Stimulated activated naive CD8-positive, alpha-beta T cell treated with anti-CD3 and anti-CD28 coated beads, Interleukin-15, Interleukin-2, amounts not matched to agents 100 ng/mL and 50 ng/mL, for 24 hours (primary cell): ENCODE measurements at regions not wholly inside any gene's neighbourhood (a gene's known extent, or its start where the extent isn't known, plus 50 kb on each side); places are given as distances from the start of the nearest gene placed in this dataset.

ENCODE experiments used
- H3K27ac Mint-ChIP-seq: one replicate; pipeline ENCODE4 v1.8.0; 2021; ENCODE audit warnings: mild to moderate bottlenecking, mixed read lengths
- H3K27me3 Mint-ChIP-seq: one replicate; pipeline ENCODE4 v1.8.0; 2021; ENCODE audit warnings: mixed read lengths
- H3K36me3 Mint-ChIP-seq: one replicate; pipeline ENCODE4 v1.8.0; 2021; ENCODE audit warnings: low read depth, mixed read lengths
- H3K4me1 Mint-ChIP-seq: one replicate; pipeline ENCODE4 v1.8.0; 2021; ENCODE audit warnings: low read depth, mixed read lengths
- H3K4me3 Mint-ChIP-seq: one replicate; pipeline ENCODE4 v1.8.0; 2021; ENCODE audit warnings: mild to moderate bottlenecking, mixed read lengths
- H3K9me3 Mint-ChIP-seq: one replicate; pipeline ENCODE4 v1.8.0; 2021; ENCODE audit warnings: mixed read lengths

DNA sequence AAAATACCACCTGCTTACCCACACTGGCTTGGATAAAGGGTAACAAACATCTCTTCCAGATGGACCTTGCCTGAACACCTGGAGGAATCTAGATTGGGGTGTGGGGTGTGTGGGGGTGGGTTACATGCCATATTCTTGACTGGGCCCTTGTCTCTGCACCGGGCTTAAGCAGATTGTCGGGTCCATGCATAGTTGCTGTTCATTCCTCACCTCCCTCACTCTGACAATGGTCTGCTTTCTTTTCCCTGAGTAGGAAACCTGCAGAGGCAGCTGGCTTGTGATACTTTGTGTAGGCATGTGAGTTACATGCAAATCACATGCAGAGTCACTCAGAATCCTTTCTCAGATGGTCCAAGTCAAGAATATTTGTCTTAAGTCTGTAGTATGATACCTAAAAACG is 112.8 kb upstream of the GLS start:
- no peaks in the 10 kb centered on the region for H3K27me3 Mint-ChIP-seq
- peaks cover 33% of the 10 kb centered on the region for H3K4me1 Mint-ChIP-seq
- H3K27ac Mint-ChIP-seq, result no peak overlapping the region
- H3K36me3 Mint-ChIP-seq, result no peaks in the 10 kb centered on the region
- no peaks in the 10 kb centered on the region for H3K9me3 Mint-ChIP-seq
- no peak overlapping the region for H3K4me3 Mint-ChIP-seq

DNA sequence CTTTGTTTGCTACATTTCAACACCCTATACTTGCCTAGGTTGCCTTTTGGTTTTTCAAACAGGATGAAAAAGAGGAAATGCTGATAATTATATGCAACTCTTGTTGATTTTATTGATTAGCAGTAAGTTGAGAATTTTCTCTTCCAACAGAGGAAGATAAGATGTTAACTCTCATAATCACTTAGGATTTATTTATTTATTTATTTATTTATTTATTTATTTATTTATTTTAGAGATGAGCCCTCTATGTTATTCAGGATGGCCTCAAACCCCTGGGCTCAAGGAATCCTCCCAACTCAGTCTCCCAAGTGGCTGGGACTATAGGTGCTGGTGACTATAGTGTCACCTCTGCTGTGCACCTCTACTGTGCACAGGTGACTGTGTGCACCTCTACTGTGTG is 111.4 kb upstream of the GLS start:
- H3K4me3 Mint-ChIP-seq, result no peak overlapping the region
- no peaks in the 10 kb centered on the region for H3K36me3 Mint-ChIP-seq
- H3K27ac Mint-ChIP-seq, result no peak overlapping the region
- no peaks in the 10 kb centered on the region for H3K27me3 Mint-ChIP-seq
- H3K9me3 Mint-ChIP-seq, result no peaks in the 10 kb centered on the region
- H3K4me1 Mint-ChIP-seq, result peaks cover 20% of the 10 kb centered on the region

DNA sequence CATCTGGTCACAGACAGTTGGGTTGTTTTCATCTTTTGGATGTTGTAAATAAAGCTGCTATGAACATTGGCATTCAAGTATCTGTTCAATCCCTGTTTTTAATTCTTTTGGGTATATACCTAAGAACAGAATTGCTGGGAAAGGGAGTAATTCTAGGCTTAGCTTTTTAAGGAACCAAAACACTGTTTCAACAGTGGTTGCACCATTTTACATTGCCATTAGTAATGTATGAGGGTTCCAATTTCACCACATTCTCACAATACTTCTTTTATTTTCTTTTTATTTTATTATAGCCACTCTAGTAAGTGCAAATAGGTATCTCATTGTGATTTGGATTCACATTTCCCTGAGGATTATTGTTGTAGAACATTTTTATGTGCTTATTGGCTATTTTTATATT is 108.9 kb upstream of the GLS start:
- no peak overlapping the region for H3K27ac Mint-ChIP-seq

DNA sequence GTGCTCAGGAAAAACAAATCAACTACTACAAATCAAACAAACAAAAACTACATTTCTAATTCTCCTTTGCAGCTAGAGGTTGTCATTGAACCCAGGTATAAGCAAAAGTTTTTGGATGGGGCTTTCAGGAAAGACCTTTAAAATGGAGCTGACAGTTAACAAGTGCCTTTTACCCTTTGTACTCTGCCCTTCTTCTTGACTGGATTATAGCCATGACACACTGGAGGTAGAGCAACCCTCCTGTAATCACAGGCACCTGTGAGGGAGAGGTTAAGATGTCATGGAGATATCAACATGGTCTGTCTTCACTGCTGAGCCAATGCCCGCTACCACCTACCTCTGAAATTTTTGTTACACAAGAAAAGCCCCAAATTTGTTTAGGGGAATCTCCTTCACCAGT is 100.0 kb upstream of the GLS start:
- Mint-ChIP-seq H3K4me3 (no peak overlapping the region), H3K27ac (no peak overlapping the region), H3K27me3 (peaks cover 4% of the 10 kb centered on the region), H3K36me3 (no peaks in the 10 kb centered on the region), H3K4me1 (peaks cover 29% of the 10 kb centered on the region), H3K9me3 (no peaks in the 10 kb centered on the region)

More for the DNA sequence above, 108.9 kb upstream of the GLS start:
- H3K4me1 Mint-ChIP-seq, result no peaks in the 10 kb centered on the region
- peaks cover 4% of the 10 kb centered on the region for H3K27me3 Mint-ChIP-seq
- no peaks in the 10 kb centered on the region for H3K36me3 Mint-ChIP-seq
- peaks cover 6% of the 10 kb centered on the region for H3K9me3 Mint-ChIP-seq
- no peak overlapping the region for H3K4me3 Mint-ChIP-seq

DNA sequence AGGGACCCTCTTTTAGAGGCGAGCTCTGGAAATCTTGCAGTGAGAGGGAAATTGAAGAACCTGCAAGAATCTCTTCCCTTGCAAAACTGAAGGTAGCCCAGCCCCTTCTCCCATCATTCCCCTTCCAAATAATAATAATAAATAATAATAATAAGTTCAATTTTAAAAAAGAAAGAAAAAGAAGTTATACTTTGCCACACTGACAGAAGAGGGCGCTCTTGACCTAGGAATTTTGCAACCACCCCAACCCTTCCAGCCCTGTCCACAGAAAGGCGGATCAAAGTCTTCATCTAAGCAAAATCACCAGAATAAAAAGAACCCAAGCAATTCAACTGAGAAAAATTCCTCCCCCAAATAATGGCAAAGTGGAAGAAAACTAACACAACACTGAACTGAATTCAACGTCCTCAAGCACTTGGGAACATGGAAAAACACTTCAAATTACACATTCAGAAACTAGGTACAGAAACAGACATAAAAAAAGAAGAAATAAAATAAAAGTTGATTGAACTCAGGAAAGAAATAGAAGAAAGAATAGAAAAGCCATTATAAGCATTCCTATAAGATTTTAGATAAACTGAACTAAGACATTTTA is 98.9 kb upstream of the GLS start:
- peak overlapping the region; percentile 29 for H3K27ac Mint-ChIP-seq
- H3K4me1 Mint-ChIP-seq, result peaks cover 38% of the 10 kb centered on the region

DNA sequence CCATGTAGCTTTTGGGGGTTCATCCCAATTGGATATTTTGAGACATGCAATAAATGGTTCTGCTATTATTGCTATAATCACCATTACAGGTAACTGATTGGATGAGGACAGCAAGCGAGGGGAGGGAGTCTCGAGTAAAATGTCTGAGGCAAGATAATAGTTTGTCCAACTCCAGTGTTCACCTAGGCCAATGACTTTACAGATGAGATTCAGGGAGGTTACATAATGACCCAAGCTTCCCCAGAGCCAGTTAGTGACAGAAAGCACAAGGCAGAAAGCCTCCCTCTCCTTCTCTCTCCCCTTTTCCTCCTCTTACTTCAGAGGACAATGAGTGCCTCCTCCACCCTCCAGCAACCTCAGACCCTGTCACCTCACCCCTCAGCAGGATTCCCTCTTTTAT is 98.4 kb upstream of the GLS start:
- no peaks in the 10 kb centered on the region for H3K27me3 Mint-ChIP-seq
- H3K4me3 Mint-ChIP-seq, result no peak overlapping the region
- no peaks in the 10 kb centered on the region for H3K9me3 Mint-ChIP-seq
- H3K4me1 Mint-ChIP-seq, result peaks cover 41% of the 10 kb centered on the region
- H3K36me3 Mint-ChIP-seq, result no peaks in the 10 kb centered on the region
- H3K27ac Mint-ChIP-seq, result no peak overlapping the region

More for the DNA sequence above, 98.9 kb upstream of the GLS start:
- H3K4me3 Mint-ChIP-seq, result no peak overlapping the region
- H3K9me3 Mint-ChIP-seq, result no peaks in the 10 kb centered on the region
- no peaks in the 10 kb centered on the region for H3K27me3 Mint-ChIP-seq
- no peaks in the 10 kb centered on the region for H3K36me3 Mint-ChIP-seq

DNA sequence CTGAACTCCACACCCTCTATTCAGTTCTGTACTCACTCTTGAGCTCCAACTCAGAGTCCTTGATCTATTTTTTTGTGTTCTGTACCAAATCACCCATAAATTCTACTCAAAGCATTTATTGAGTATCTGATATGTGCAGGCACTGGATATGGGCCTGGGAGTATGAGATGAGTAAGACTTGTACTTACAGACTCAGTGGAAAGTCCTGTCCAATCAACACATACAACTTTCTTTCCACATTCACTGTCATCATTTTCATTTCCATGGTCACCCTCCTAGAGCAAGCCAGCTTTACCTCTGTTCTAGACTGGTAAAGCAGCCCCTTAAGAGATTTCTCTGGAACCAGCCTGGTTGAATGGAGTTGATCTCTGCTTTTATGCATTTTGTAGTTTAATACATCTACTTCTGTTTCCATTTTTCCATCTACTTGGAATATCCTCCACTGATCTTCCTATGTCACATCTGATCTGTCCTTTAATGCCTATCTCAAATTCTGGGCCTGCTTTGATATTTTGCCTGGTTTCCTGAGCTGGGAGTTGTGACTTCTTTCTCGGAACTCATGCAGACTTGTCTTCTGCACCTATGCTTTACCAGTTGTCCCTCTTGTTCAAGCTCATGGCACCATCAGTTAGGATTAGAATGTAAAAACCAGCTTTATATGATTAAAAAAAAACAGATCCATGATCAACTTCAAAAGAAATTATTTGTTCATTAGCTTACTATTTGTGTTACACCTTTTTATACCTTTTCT is 96.9 kb upstream of the GLS start:
- no peaks in the 10 kb centered on the region for H3K36me3 Mint-ChIP-seq
- no peaks in the 10 kb centered on the region for H3K9me3 Mint-ChIP-seq
- H3K27me3 Mint-ChIP-seq, result no peaks in the 10 kb centered on the region
- peak overlapping the region; percentile 36 for H3K27ac Mint-ChIP-seq
- H3K4me3 Mint-ChIP-seq, result no peak overlapping the region
- peaks cover 46% of the 10 kb centered on the region for H3K4me1 Mint-ChIP-seq

DNA sequence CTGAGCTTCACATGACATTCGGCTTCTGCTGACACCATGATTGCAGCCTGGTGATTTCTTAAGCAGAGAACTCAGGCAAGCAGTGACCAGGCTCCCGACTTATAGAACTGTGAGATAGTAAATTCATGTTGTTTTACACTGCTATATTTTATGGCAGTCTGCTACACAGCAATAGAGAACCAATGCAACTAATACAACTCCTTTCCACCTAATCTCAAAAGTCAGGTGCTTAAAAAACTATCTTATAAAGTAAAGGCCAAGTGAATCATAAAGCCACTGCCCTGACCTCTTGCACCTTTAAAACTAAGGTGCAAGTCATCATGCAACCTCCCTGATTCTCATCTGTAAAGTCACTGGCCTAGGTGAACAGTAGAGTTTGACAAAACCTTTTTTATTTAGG is 95.3 kb upstream of the GLS start:
- H3K27me3 Mint-ChIP-seq, result no peaks in the 10 kb centered on the region
- no peaks in the 10 kb centered on the region for H3K9me3 Mint-ChIP-seq
- peak overlapping the region; percentile 17 for H3K27ac Mint-ChIP-seq
- H3K4me3 Mint-ChIP-seq, result no peak overlapping the region
- no peaks in the 10 kb centered on the region for H3K36me3 Mint-ChIP-seq
- peaks cover 62% of the 10 kb centered on the region for H3K4me1 Mint-ChIP-seq

DNA sequence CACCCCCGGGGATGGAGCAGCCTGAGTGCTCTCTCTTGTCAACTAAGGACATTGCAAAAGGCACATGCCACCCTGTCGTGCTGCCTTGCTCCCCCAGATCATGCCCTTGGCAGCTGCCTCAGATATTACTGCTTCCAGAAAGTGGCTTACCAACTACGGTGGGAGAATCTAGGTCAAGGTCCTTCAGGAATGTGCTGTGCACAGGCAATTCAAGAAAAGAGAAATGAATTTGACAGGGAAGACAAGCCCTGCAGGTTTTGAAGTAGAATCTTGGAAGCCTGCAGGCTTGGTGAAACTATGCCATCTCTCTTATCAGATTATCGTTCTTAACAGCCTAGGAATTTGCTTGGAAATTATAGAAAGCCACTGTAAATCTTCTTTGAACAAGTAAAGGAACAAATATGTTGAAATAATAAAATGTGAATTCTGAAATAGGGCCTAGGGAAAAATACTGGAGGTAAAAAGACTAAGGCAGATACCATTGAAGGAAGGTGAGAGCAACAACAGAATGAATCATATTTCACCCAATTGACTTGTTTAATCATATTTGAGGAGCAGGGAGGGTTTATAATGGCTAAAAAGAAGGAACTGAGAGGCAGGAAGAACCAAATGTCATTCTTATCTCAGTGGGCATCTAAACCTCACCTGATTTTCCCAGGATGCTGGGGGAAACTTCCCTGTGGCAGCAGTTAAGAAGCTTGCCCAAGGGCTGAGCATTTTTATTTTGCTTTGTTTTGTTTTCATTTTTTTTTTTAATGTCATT is 94.0 kb upstream of the GLS start:
- no peaks in the 10 kb centered on the region for H3K36me3 Mint-ChIP-seq
- peak overlapping the region; percentile 17 for H3K27ac Mint-ChIP-seq
- no peaks in the 10 kb centered on the region for H3K9me3 Mint-ChIP-seq
- H3K27me3 Mint-ChIP-seq, result no peaks in the 10 kb centered on the region
- H3K4me1 Mint-ChIP-seq, result peaks cover 71% of the 10 kb centered on the region
- no peak overlapping the region for H3K4me3 Mint-ChIP-seq

DNA sequence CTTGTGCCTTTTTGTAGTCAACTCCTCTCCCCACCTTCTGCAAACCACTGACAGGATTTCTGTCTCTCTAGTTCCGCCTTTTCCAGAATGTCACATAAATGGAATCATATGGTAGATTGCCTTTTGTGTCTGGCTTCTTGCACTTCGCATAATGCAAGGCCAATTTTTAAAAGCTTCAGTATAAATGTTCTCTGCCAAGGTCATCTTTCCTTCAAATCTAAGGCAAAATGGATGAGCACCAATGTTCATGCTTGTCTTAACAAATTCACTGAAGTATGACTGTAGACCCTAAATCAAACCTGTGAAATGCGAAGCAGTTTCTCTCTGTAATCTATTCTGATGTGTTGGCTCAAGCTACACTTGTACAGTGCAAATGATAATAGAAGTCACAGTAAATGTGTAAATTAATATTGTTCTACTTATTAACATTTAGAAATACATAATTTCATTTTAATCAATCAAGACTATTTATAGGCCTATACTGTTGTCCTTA is 92.8 kb upstream of the GLS start:
- Mint-ChIP-seq H3K4me3 (no peak overlapping the region), H3K27ac (no peak overlapping the region), H3K9me3 (no peaks in the 10 kb centered on the region), H3K4me1 (peaks cover 73% of the 10 kb centered on the region), H3K36me3 (no peaks in the 10 kb centered on the region), H3K27me3 (no peaks in the 10 kb centered on the region)

DNA sequence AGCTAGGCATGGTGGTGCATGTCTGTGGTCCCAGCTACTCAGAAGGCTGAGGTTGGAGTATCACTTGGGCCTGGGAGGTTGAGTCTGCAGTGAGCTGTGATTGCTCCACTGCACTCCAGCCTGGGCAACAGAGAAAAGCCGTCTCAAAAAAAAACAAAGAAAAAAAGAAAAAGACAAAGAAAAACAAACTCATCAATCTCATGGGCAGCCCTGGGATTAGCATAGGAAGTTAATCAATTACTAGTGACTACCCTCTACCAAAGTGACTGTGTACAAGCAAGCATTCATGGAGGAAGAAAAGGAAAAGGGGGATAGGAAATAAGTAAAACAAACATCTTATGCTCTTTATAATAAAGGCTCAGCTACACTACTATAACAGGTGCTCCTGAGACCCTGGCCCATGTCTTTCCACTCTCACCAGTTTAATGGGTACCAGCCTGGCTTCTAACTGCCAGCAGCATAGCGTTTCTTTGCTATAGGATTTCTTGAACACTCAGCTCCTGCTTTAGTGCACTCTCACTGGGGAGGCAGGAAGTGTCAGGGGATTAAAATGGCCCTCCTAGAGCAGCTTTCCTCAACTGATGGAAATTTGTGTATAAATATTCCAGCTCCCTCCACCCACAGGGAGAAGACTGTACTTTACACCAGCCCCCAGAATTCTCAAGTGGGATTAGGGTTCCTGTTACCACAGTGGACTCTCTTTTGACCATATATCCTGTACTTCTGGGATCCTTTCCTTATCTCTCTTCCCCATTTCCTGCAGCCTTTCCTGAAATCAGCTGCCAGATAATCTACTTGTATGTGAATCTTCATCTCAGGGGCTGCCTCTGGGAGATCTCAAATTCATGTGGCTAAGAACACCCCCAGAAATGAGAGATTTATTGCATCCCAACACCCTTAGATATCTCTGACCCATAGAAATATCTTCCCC is 91.3 kb upstream of the GLS start:
- peaks cover 78% of the 10 kb centered on the region for H3K4me1 Mint-ChIP-seq
- peak overlapping the region; percentile 57 for H3K27ac Mint-ChIP-seq
- no peaks in the 10 kb centered on the region for H3K27me3 Mint-ChIP-seq
- H3K36me3 Mint-ChIP-seq, result no peaks in the 10 kb centered on the region
- no peaks in the 10 kb centered on the region for H3K9me3 Mint-ChIP-seq
- no peak overlapping the region for H3K4me3 Mint-ChIP-seq

DNA sequence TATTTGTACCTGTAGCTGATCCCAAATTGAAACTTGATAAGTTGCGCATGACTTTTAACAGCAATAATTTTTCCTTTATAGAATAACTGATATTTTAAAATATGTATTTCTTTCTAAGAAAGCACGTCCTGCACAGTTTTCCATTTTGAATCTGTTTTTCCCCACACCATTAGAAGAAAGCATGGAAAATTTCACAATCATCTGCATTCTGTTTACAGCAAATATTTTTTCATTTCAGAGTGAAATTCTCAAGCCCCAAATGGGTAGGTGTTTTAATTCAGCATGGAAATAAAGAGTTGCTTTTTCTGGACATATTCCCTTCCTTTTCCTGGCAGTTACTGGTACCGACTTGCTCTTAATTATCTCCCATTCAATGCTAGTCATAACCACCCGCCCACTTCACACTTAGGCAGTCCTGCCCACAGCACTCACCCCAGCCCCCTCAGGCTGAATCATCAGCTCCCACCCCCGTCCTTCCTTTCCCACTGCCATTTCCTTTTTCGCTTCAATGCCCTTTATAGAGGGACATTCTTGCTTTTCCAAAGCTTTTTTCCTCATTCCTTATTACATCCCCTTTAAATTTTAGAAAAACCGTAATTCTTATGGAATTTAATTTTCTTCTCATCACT is 89.2 kb upstream of the GLS start:
- H3K4me1 Mint-ChIP-seq, result peaks cover 75% of the 10 kb centered on the region
- no peaks in the 10 kb centered on the region for H3K27me3 Mint-ChIP-seq
- no peaks in the 10 kb centered on the region for H3K9me3 Mint-ChIP-seq
- no peaks in the 10 kb centered on the region for H3K36me3 Mint-ChIP-seq
- H3K4me3 Mint-ChIP-seq, result peak overlapping the region; percentile 66
- H3K27ac Mint-ChIP-seq, result peak overlapping the region; percentile 93

DNA sequence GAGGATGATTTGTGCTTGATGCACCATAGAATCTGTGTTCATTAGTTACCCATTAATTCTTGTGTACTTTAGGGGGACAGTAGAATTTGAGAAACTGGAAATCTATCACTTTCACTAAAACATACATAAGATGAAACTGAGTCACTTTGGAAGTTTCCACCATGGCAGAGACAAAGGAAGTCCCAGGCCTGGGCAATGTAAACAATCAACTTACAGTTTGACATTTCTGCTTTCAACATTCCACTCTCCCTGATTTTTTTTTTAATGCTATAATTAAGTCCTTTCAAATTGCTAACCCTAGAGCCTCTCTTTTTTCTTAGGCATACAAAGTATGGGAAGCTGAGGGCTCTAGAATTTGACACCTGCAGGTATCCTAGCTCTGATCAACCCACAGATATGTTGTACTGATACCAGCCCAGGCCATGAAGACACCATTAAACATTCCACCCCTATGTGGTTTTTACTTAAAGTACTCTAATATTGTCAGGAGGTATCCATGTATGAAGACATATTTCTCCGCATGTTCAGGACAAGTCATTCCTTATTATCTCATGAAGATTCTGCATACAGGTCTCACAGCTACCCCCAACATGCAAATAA is 88.5 kb upstream of the GLS start:
- no peaks in the 10 kb centered on the region for H3K36me3 Mint-ChIP-seq
- H3K4me3 Mint-ChIP-seq, result peak overlapping the region; percentile 66
- peaks cover 70% of the 10 kb centered on the region for H3K4me1 Mint-ChIP-seq
- peak overlapping the region; percentile 93 for H3K27ac Mint-ChIP-seq
- H3K27me3 Mint-ChIP-seq, result no peaks in the 10 kb centered on the region
- no peaks in the 10 kb centered on the region for H3K9me3 Mint-ChIP-seq
